Breast epithelium (tissue), 3 donors: ENCODE measurements at regions not wholly inside any gene's neighbourhood (a gene's known extent, or its start where the extent isn't known, plus 50 kb on each side); places are given as distances from the start of the nearest gene placed in this dataset.

ENCODE experiments used
- POLR2AphosphoS5 ChIP-seq, 3 donors: sonication (generic); formaldehyde crosslinking; IDR thresholded peaks; one replicate each; pipeline ENCODE4 v1.6.1; 2017; ENCODE audit warnings: antibody characterized with exemption in 3 of 3
- TF ChIP-seq, protein P1 (sequence below), 3 donors: fragments of 450-650 bp; IDR thresholded peaks; one replicate each; pipeline ENCODE4 v1.5.1; 2016 to 2017; ENCODE audit warnings: antibody characterized with exemption in 3 of 3, mild to moderate bottlenecking in 3 of 3, moderate library complexity in 3 of 3

GRCh38 chr2:52558265-52558664 lies 1209.3 kb upstream of the CHAC2 start:
- TF ChIP-seq, protein P1, sequence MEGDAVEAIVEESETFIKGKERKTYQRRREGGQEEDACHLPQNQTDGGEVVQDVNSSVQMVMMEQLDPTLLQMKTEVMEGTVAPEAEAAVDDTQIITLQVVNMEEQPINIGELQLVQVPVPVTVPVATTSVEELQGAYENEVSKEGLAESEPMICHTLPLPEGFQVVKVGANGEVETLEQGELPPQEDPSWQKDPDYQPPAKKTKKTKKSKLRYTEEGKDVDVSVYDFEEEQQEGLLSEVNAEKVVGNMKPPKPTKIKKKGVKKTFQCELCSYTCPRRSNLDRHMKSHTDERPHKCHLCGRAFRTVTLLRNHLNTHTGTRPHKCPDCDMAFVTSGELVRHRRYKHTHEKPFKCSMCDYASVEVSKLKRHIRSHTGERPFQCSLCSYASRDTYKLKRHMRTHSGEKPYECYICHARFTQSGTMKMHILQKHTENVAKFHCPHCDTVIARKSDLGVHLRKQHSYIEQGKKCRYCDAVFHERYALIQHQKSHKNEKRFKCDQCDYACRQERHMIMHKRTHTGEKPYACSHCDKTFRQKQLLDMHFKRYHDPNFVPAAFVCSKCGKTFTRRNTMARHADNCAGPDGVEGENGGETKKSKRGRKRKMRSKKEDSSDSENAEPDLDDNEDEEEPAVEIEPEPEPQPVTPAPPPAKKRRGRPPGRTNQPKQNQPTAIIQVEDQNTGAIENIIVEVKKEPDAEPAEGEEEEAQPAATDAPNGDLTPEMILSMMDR (IDR thresholded peaks at IDR 0.05): no peak
- TF ChIP-seq POLR2AphosphoS5 (IDR thresholded peaks at IDR 0.05): no peak
